ENCODE measurements at regions not wholly inside any gene's neighbourhood (a gene's known extent, or its start where the extent isn't known, plus 50 kb on each side); places are given as distances from the start of the nearest gene placed in this dataset.

GRCh38 chr3:170792471-170792870, 77.5 kb downstream of the RPL22L1 start:
- Mint-ChIP-seq H3K36me3 (no peaks in the 10 kb centered on the region), H3K27ac (no peak overlapping the region), H3K4me1 (no peaks in the 10 kb centered on the region), H3K27me3 (ENCODE audit: low read depth in 3 of 3) (peaks cover 0 to 4% (median 0%) of the 10 kb centered on the region in 3 donors), H3K9me3 (peaks cover 0 to 6% (median 3%) of the 10 kb centered on the region in 7 donors), H3K4me3 (no peak overlapping the region)
- H2AFZ ChIP-seq (ENCODE audit: insufficient read depth, low read depth, low read length, poor library complexity, severe bottlenecking): no peak overlapping the region
- TF ChIP-seq CTCF (IDR thresholded peaks at IDR 0.05): no peak
- no peaks in the 10 kb centered on the region for H3K79me2 ChIP-seq (ENCODE audit: insufficient read depth, low read length)
- H3K4me1 ChIP-seq (ENCODE audit: control insufficient read depth in 1 of 2, insufficient read depth in 2 of 2, low read length in 2 of 2): no peaks in the 10 kb centered on the region
- no peaks in the 10 kb centered on the region for H3K36me3 ChIP-seq (replicated peaks in 1 of 2; ENCODE audit: control insufficient read depth in 1 of 2, insufficient read depth in 2 of 2, low read length in 2 of 2)
- DNase-seq: no peak
- H3K27ac ChIP-seq (ENCODE audit: low read depth in 1 of 2, low read length in 2 of 2): no peak overlapping the region
- H3K4me3 ChIP-seq (replicated peaks in 1 of 3; ENCODE audit: low read depth in 2 of 3, low read length in 3 of 3): no peak overlapping the region
- H3K9ac ChIP-seq (ENCODE audit: insufficient read depth, low read length, poor library complexity, severe bottlenecking): no peak overlapping the region
- no peaks in the 10 kb centered on the region for H4K20me1 ChIP-seq (ENCODE audit: insufficient read depth, low read length)
- H3K27me3 ChIP-seq (ENCODE audit: control insufficient read depth in 2 of 2, insufficient read depth in 2 of 2, low read length in 2 of 2): no peaks in the 10 kb centered on the region
- 100% methylated on average over 1 of the region's 1 CpG for WGBS (ENCODE audit: insufficient coverage)
- intact Hi-C loops (cut with micrococcal nuclease): no loop called here
- H3K9me3 ChIP-seq (replicated peaks in 1 of 2; ENCODE audit: control insufficient read depth in 1 of 2, insufficient read depth in 1 of 2, low read length in 2 of 2): no peaks in the 10 kb centered on the region
- H3K4me2 ChIP-seq (replicated peaks; ENCODE audit: extremely low read depth, low read length, poor library complexity, severe bottlenecking): no peak overlapping the region

- Histone ChIP-seq H3K36me3 (replicated peaks in 1 of 2; ENCODE audit: control insufficient read depth in 1 of 2, insufficient read depth in 2 of 2, low read length in 2 of 2) (no peaks in the 10 kb centered on the region), H3K79me2 (ENCODE audit: insufficient read depth, low read length) (no peaks in the 10 kb centered on the region), H3K4me2 (replicated peaks; ENCODE audit: extremely low read depth, low read length, poor library complexity, severe bottlenecking) (no peak overlapping the region), H2AFZ (ENCODE audit: insufficient read depth, low read depth, low read length, poor library complexity, severe bottlenecking) (no peak overlapping the region), H3K4me1 (ENCODE audit: control insufficient read depth in 1 of 2, insufficient read depth in 2 of 2, low read length in 2 of 2) (no peaks in the 10 kb centered on the region), H3K9me3 (replicated peaks in 1 of 2; ENCODE audit: control insufficient read depth in 1 of 2, insufficient read depth in 1 of 2, low read length in 2 of 2) (no peaks in the 10 kb centered on the region), H3K27ac (ENCODE audit: low read depth in 1 of 2, low read length in 2 of 2) (no peak overlapping the region), H3K4me3 (replicated peaks in 1 of 3; ENCODE audit: low read depth in 2 of 3, low read length in 3 of 3) (no peak overlapping the region), H3K9ac (ENCODE audit: insufficient read depth, low read length, poor library complexity, severe bottlenecking) (no peak overlapping the region), H3K27me3 (ENCODE audit: control insufficient read depth in 2 of 2, insufficient read depth in 2 of 2, low read length in 2 of 2) (no peaks in the 10 kb centered on the region), H4K20me1 (ENCODE audit: insufficient read depth, low read length) (no peaks in the 10 kb centered on the region)
- intact Hi-C loops (cut with micrococcal nuclease): no loop called here
- Mint-ChIP-seq H3K4me3 (no peak overlapping the region), H3K9me3 (peaks cover 0 to 4% (median 0%) of the 10 kb centered on the region in 7 donors), H3K27me3 (ENCODE audit: low read depth in 3 of 3) (peaks cover 0 to 4% (median 1%) of the 10 kb centered on the region in 3 donors), H3K27ac (no peak overlapping the region), H3K4me1 (no peaks in the 10 kb centered on the region), H3K36me3 (no peaks in the 10 kb centered on the region)
- TF ChIP-seq CTCF (IDR thresholded peaks at IDR 0.05): no peak
- WGBS (ENCODE audit: insufficient coverage): no CpG with 5 or more reads among the region's 1 CpG
- DNase-seq: no peak
Observed at GRCh38 chr3:170790647-170791046, 79.3 kb downstream of the RPL22L1 start.
